ENCODE measurements at regions not wholly inside any gene's neighbourhood (a gene's known extent, or its start where the extent isn't known, plus 50 kb on each side); places are given as distances from the start of the nearest gene placed in this dataset.

- TF ChIP-seq NANOG (IDR thresholded peaks at IDR 0.05; ENCODE audit: borderline replicate concordance) (no peak), EZH2phosphoT487 (IDR thresholded peaks at IDR 0.05; ENCODE audit: unreplicated experiment) (no peak), STAT1 (IDR thresholded peaks at IDR 0.05; ENCODE audit: unreplicated experiment) (no peak), POLR2AphosphoS5 (IDR thresholded peaks at IDR 0.05; ENCODE audit: low read depth) (no peak), ZNF462 (CRISPR knock-in tag; IDR thresholded peaks at IDR 0.05) (no peak)
Measured at GRCh38 chr6:166244353-166245045, 63.7 kb downstream of the PRR18 start (continued).

DNA sequence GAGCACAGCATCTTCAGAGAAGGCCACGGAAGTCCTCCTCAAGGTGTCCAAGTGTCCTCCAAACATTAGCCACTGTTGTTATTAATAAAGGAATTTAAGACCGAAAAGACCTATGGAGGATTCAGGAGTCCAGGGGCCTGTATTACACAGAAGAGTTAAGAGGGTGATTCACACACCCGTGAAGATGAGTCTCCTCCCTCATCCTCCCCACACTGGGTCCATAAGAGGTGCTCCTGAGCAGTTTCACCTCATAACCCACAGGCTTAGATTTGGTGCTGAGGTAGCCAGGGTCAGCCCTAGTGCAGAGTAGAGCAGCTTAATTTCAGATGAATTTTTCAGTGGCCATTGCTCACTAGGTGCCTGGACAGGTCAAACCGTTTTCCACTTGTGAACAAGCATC, 65.3 kb downstream of the PRR18 start:
- H3K9me3 Mint-ChIP-seq: no peaks in the 10 kb centered on the region
- Histone ChIP-seq H3K4me1 (ENCODE audit: insufficient read depth) (no peaks in the 10 kb centered on the region; the same call in 1 of the 2 replicates), H3F3A (replicated peaks; ENCODE audit: low read depth) (0 out of 2 replicates have a peak, but pooled peaks cover 4% of the 10 kb centered on the region), H3K4me3 (no peak overlapping the region), H3K36me3 (ENCODE audit: insufficient read depth) (no peaks in the 10 kb centered on the region), H3K27me3 (ENCODE audit: insufficient read depth) (no peaks in the 10 kb centered on the region), H3K79me2 (replicated peaks; ENCODE audit: insufficient read depth) (no peaks in the 10 kb centered on the region), H3K27ac (ENCODE audit: low read depth) (no peak overlapping the region), H4K20me1 (replicated peaks; ENCODE audit: insufficient read depth) (no peaks in the 10 kb centered on the region), H3K9me2 (ENCODE audit: insufficient read depth) (no peaks in the 10 kb centered on the region), H2AFZ (no peak overlapping the region), H3K4me2 (no peak overlapping the region)
- peaks cover 5% of the 10 kb centered on the region for H3K27me3 Mint-ChIP-seq (ENCODE audit: insufficient read depth, low read depth, poor library complexity)
- H3K27ac Mint-ChIP-seq: no peak overlapping the region
- ATAC-seq: no peak
- no peak overlapping the region for H3K4me3 Mint-ChIP-seq
- peaks cover 12% of the 10 kb centered on the region for H3K4me1 Mint-ChIP-seq
- DNase-seq (ENCODE audit: low spot score): no peak
- no peaks in the 10 kb centered on the region for H3K36me3 Mint-ChIP-seq (ENCODE audit: low read depth)
- TF ChIP-seq REST (IDR thresholded peaks at IDR 0.05; ENCODE audit: unreplicated experiment): no peak

Measured in GM23338 (cell line).